Spinal cord (tissue), 9 donors: ENCODE measurements at regions not wholly inside any gene's neighbourhood (a gene's known extent, or its start where the extent isn't known, plus 50 kb on each side); places are given as distances from the start of the nearest gene placed in this dataset.

Experiments
- DNase-seq, 6 donors: peaks; one replicate each; pipeline versions ENCODE4 v3.0.0 to v3.0.0-alpha.2; 2013 to 2015; ENCODE audit warnings: low spot score in 6 of 6, low read depth in 4 of 6
- H3K27ac ChIP-seq: one replicate; pipeline ENCODE4 v1.5.1; 2013; ENCODE audit warnings: low read depth, low read length, control low read depth
- H3K27me3 ChIP-seq: one replicate; pipeline ENCODE4 v1.6.1; 2013; ENCODE audit warnings: low read length; ENCODE audit not compliant: control insufficient read depth, insufficient read depth
- H3K36me3 ChIP-seq: one replicate; pipeline ENCODE4 v1.6.1; 2013; ENCODE audit warnings: low read length; ENCODE audit not compliant: control insufficient read depth, insufficient read depth
- H3K4me1 ChIP-seq: one replicate; pipeline ENCODE4 v1.6.1; 2013; ENCODE audit warnings: low read length; ENCODE audit not compliant: control insufficient read depth, insufficient read depth
- H3K4me3 ChIP-seq: one replicate; pipeline ENCODE4 v1.5.1; 2013; ENCODE audit warnings: low read depth, low read length, control low read depth
- H3K9me3 ChIP-seq: one replicate; pipeline ENCODE4 v1.6.1; 2013; ENCODE audit warnings: low read length; ENCODE audit not compliant: control insufficient read depth, insufficient read depth
- WGBS: methylation state at CpG from one replicate; pipeline ENCODE4 v1.1.5; 2013; ENCODE audit warnings: missing lambda C conversion rate; ENCODE audit not compliant: insufficient coverage; 5-methylcytosine and 5-hydroxymethylcytosine counted together
- donor health status: healthy.

DNA sequence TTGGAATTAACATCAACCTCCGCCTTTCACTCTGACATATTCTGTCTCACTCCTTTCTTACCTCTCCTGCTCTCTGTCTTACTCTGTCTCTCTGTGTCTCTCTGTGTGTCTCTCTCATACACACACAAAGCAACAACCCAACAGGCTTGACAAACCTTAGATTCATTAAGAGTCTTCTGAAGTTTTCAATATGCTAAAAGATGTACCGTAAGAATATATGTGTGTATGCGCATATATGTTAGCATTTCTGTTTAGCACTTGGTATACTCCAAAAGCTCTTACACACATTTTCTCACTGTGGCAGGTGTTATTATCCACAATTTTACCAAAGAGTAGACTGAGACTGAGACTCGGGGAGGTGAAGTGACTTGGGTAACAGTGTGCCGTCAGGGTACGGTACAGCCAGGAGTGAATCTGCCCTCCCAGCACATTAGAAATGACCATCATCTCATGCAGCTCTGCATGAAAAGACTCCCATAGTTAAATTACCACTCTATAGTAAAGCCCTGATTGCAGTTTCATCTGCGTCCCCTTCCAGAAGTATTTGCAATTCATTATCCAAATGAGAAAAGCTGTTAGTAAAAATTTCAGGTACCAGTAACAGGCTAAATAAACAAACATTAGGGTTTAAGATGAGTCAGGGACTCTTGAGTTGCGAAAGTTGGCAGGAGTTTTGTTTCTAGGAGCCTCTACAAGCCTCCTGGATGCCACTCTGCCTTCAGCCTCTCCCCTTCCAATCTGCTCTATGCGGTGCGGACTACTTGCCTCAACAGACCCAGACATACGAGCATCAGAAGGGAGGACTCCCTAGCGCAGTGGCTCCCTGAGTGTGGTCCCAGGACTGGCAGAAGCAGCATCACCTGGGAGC is 195.2 kb upstream of the TMEM45B start:
- Histone ChIP-seq H3K9me3 (no peaks in the 10 kb centered on the region), H3K27me3 (peaks cover 12% of the 10 kb centered on the region), H3K4me1 (no peaks in the 10 kb centered on the region), H3K4me3 (no peak overlapping the region), H3K27ac (no peak overlapping the region), H3K36me3 (no peaks in the 10 kb centered on the region)
- DNase-seq: no peak
- 92% methylated on average over 7 of the region's 12 CpGs for WGBS

GRCh38 chr11:129625930-129626329 is 189.7 kb upstream of the TMEM45B start:
- Histone ChIP-seq H3K4me3 (no peak overlapping the region), H3K36me3 (no peaks in the 10 kb centered on the region), H3K9me3 (no peaks in the 10 kb centered on the region), H3K27ac (no peak overlapping the region), H3K27me3 (no peaks in the 10 kb centered on the region), H3K4me1 (no peaks in the 10 kb centered on the region)
- no peak for DNase-seq
- 76% methylated on average over 3 of the region's 6 CpGs for WGBS

- no CpG with 5 or more reads among the region's 2 CpGs for WGBS
- Histone ChIP-seq H3K4me3 (no peak overlapping the region), H3K4me1 (no peaks in the 10 kb centered on the region), H3K36me3 (no peaks in the 10 kb centered on the region), H3K27me3 (no peaks in the 10 kb centered on the region), H3K27ac (no peak overlapping the region), H3K9me3 (no peaks in the 10 kb centered on the region)
- DNase-seq: no peak
Measured at GRCh38 chr11:129631201-129631600, 184.4 kb upstream of the TMEM45B start.

GRCh38 chr11:129636926-129637325 is 178.7 kb upstream of the TMEM45B start:
- no peaks in the 10 kb centered on the region for H3K27me3 ChIP-seq
- no peak for DNase-seq
- no peaks in the 10 kb centered on the region for H3K9me3 ChIP-seq
- WGBS: no CpG with 5 or more reads among the region's 6 CpGs
- H3K4me3 ChIP-seq: no peak overlapping the region
- H3K36me3 ChIP-seq: no peaks in the 10 kb centered on the region
- H3K27ac ChIP-seq: no peak overlapping the region
- H3K4me1 ChIP-seq: no peaks in the 10 kb centered on the region

DNA sequence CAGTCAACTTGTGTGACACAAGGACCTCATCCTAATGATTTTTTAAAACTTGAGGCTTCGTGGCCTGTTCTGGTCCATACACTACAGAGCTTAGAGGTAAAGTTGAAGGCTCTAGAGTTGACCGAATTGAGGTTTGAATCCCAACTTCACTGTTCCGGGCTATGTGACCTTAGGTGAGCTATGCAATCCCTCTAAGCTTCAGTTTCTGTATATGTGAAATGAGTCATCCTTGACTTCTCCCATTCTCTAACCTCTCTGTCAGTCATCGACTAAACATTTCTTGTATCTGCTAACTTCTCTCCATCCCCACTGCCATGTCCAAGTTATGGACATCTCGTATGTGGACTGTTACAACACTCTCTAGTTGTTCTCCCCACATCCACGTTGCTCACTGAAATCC is 178.2 kb upstream of the TMEM45B start:
- H3K9me3 ChIP-seq: no peaks in the 10 kb centered on the region
- no peaks in the 10 kb centered on the region for H3K36me3 ChIP-seq
- H3K27me3 ChIP-seq: no peaks in the 10 kb centered on the region
- no peak overlapping the region for H3K27ac ChIP-seq
- no peak overlapping the region for H3K4me3 ChIP-seq
- 92% methylated on average over 3 of the region's 6 CpGs for WGBS
- no peak for DNase-seq
- H3K4me1 ChIP-seq: no peaks in the 10 kb centered on the region

DNA sequence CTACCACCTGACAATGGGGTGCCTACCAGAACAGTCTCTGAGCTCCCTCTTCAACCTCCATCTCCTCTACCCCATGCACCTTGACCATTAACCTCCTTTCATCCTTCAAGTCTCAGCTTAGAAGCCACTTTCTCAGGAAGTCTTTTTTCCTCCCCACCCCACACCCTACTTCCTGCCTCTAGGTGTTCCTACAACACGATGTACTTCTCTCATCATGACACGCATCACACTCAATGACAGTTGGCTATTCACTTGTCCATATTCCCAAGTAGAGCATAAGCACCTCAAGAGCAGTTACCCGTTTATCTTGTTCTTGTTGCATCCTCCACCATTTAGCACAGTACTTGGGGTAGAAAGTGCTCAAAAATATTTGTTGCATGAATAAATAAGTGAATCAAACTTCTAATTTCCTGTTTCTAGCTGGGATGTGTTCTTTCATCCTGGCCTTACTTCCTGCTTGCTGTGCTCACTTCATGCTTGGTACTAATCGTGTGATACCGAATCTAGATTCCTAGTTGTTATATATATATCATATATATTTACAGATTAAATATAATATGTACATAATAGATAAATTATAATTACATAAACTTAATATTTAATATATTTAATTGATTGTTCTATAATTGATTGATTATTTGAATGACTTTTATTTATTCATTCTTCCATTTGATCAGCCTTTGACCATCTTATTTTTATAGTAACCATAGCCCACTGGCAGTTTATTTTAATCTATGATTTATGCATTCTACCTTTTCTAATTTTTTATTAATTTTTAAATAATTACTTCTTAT is 177.5 kb upstream of the TMEM45B start:
- Histone ChIP-seq H3K9me3 (no peaks in the 10 kb centered on the region), H3K4me3 (no peak overlapping the region), H3K27ac (no peak overlapping the region), H3K4me1 (no peaks in the 10 kb centered on the region), H3K27me3 (no peaks in the 10 kb centered on the region), H3K36me3 (no peaks in the 10 kb centered on the region)
- 89% methylated on average over 2 of the region's 5 CpGs for WGBS
- no peak for DNase-seq

- no peaks in the 10 kb centered on the region for H3K27me3 ChIP-seq
- no peak for DNase-seq
- no peaks in the 10 kb centered on the region for H3K36me3 ChIP-seq
- WGBS: no CpG with 5 or more reads among the region's 2 CpGs
- H3K9me3 ChIP-seq: no peaks in the 10 kb centered on the region
- H3K27ac ChIP-seq: no peak overlapping the region
- H3K4me1 ChIP-seq: no peaks in the 10 kb centered on the region
- no peak overlapping the region for H3K4me3 ChIP-seq
Measured at GRCh38 chr11:129639300-129639699, 176.3 kb upstream of the TMEM45B start.

DNA sequence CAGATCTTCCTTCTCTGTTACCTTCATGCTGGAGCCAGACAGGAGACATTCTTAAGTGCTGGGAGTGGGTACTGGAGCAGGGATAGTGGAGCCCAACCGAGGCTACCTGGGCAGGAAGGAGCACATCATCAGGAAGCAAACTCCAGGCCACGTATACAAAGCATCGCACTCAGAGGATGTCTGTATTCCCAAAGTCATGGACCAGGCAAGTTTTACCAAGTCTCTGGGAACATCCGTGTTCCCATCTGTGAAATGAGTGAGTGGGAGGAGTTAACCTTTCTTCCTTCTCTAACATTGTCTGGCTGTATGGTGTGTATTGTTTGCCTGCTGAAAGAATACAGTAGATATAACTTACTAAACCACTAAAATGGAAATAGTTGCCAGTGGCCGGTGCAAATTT is 175.0 kb upstream of the TMEM45B start:
- no peaks in the 10 kb centered on the region for H3K27me3 ChIP-seq
- 84% methylated on average over 3 of the region's 5 CpGs for WGBS
- H3K9me3 ChIP-seq: no peaks in the 10 kb centered on the region
- H3K36me3 ChIP-seq: no peaks in the 10 kb centered on the region
- no peak overlapping the region for H3K27ac ChIP-seq
- no peak overlapping the region for H3K4me3 ChIP-seq
- no peak for DNase-seq
- no peaks in the 10 kb centered on the region for H3K4me1 ChIP-seq

DNA sequence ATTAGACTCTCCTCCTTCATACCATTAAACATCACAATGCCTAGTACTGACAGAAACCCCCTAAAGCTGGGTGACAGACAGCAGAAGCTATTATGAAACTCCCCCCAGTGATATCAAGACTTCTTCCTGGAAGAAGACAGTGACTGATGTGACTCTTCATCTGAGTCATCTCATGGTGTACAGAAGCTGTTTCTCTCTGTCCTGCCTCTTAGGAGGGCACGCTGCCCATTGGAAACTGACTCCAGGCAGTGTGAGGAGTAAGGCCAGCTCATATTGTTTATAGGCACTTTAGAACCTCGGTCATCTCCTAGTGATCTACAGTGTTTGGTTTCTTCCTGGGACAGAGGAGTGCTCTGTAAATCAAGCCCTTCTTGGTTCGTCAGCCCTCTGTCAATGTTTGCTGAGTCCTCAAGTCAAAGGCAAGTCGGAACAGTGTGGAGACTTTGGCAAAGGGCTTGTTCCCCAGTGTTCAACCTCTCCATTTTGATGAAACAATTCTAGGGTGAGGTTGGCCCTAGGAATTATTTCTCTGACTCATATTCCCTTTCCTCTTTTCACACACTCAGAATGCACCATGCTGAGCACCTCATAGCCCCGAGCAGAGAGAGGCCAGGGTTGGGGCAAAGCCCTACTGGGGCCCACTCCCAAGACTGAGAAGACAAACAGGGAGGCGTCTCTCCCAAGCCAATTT is 172.5 kb upstream of the TMEM45B start:
- Histone ChIP-seq H3K27ac (no peak overlapping the region), H3K4me1 (no peaks in the 10 kb centered on the region), H3K4me3 (no peak overlapping the region), H3K27me3 (no peaks in the 10 kb centered on the region), H3K36me3 (no peaks in the 10 kb centered on the region), H3K9me3 (no peaks in the 10 kb centered on the region)
- 76% methylated on average over 5 of the region's 6 CpGs for WGBS
- no peak for DNase-seq
